Endothelial cell of umbilical vein (primary cell): ENCODE measurements at regions not wholly inside any gene's neighbourhood (a gene's known extent, or its start where the extent isn't known, plus 50 kb on each side); places are given as distances from the start of the nearest gene placed in this dataset.

Experiments
- CTCF ChIP-seq, 2 donors: IDR thresholded peaks; 1 replicate in 1 of 2; 2 replicates in 1 of 2; pipeline ENCODE4 v1.5.1; 2011; ENCODE audit warnings: low read length in 2 of 2, mild to moderate bottlenecking in 2 of 2, moderate library complexity in 2 of 2, control low read depth in 1 of 2, inconsistent platforms in 1 of 2, low read depth in 1 of 2; ENCODE audit not compliant: insufficient read depth in 1 of 2; ENCODE audit errors: extremely low read depth in 1 of 2
- EZH2 ChIP-seq: IDR thresholded peaks from 2 replicates; pipeline ENCODE4 v1.6.1; 2012; ENCODE audit warnings: borderline replicate concordance, low read depth, mild to moderate bottlenecking, moderate library complexity, low read length, inconsistent platforms; ENCODE audit not compliant: severe bottlenecking
- FOS ChIP-seq: IDR thresholded peaks from 2 replicates; pipeline ENCODE4 v1.6.1; 2011; ENCODE audit warnings: mild to moderate bottlenecking, low read length, moderate library complexity, borderline replicate concordance; ENCODE audit not compliant: insufficient read depth
- GATA2 ChIP-seq: IDR thresholded peaks from 2 replicates; pipeline ENCODE4 v1.7.0; 2011; ENCODE audit warnings: low read depth, mild to moderate bottlenecking, moderate library complexity, mixed read lengths, low read length; ENCODE audit not compliant: insufficient read length, insufficient read depth
- JUN ChIP-seq: IDR thresholded peaks from 2 replicates; pipeline ENCODE4 v1.6.1; 2011; ENCODE audit warnings: borderline replicate concordance, low read depth; ENCODE audit not compliant: insufficient read length, insufficient read depth
- MAX ChIP-seq: IDR thresholded peaks from 2 replicates; pipeline ENCODE4 v1.6.1; 2011; ENCODE audit not compliant: insufficient read depth, insufficient read length
- POLR2A ChIP-seq: IDR thresholded peaks from 2 replicates; pipeline ENCODE4 v1.6.1; 2012; ENCODE audit warnings: low read depth, mild to moderate bottlenecking, control low read depth, low read length
- POLR2AphosphoS5 ChIP-seq: IDR thresholded peaks from 2 replicates; pipeline ENCODE4 v1.6.1; 2012; ENCODE audit warnings: low read depth, mild to moderate bottlenecking, control low read depth, low read length, moderate library complexity; ENCODE audit not compliant: insufficient read depth

GRCh38 chr14:79947440-79948054 lies 263.8 kb downstream of the DIO2 start:
- TF ChIP-seq CTCF (IDR thresholded peaks at IDR 0.05; ENCODE audit: extremely low read depth in 1 of 2, insufficient read depth in 1 of 2, low read depth in 1 of 2, low read length in 2 of 2) (no peak), GATA2 (no peak), MAX (no peak), POLR2AphosphoS5 (no peak), POLR2A (no peak), EZH2 (no peak), FOS (no peak), JUN (no peak)
